SIG-M5 treated with dmso at 0.1 percent for 504 hours (cell line): ENCODE measurements at regions not wholly inside any gene's neighbourhood (a gene's known extent, or its start where the extent isn't known, plus 50 kb on each side); places are given as distances from the start of the nearest gene placed in this dataset.

Source experiments
- DNase-seq: peaks from one replicate; lab custom pipeline; 2025; ENCODE audit not compliant: unreplicated experiment; lab: John Stamatoyannopoulos, UW

GRCh38 chr6:108778421-108779186 is 69.6 kb upstream of the ARMC2 start:
- DNase-seq = no peak

GRCh38 chr6:108779536-108780275 is 68.5 kb upstream of the ARMC2 start:
- DNase-seq = no peak

GRCh38 chr6:108780784-108781183 is 67.4 kb upstream of the ARMC2 start:
- DNase-seq = no peak

GRCh38 chr6:108781419-108782100 is 66.7 kb upstream of the ARMC2 start:
- DNase-seq = no peak

- peak; percentile 65 for DNase-seq
Observed at GRCh38 chr6:108782179-108783041, 65.8 kb upstream of the ARMC2 start.

GRCh38 chr6:108785653-108786052 is 62.6 kb upstream of the ARMC2 start:
- no peak for DNase-seq

GRCh38 chr6:108788416-108788815 is 59.8 kb upstream of the ARMC2 start:
- no peak for DNase-seq

GRCh38 chr6:108789475-108789874 is 58.7 kb upstream of the ARMC2 start:
- DNase-seq = no peak

DNA sequence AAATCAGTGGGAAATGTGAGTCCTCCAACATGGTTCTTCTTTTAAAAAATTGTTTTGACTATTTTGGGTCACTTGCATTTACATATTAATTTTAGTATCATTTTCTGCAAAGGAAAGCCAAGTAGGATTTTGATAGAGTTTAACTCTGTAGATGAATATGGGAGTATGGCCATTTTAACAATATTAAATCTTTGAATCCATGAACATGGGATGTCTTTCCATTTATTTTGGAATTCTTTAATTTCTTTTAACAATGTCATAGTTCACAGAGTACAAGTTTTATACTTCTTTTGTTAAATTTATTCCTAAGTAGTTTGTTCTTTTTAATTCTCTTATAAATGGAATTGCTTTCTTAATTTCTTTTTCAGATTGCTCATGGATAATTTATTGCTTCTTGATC is 56.5 kb upstream of the ARMC2 start:
- no peak for DNase-seq

DNA sequence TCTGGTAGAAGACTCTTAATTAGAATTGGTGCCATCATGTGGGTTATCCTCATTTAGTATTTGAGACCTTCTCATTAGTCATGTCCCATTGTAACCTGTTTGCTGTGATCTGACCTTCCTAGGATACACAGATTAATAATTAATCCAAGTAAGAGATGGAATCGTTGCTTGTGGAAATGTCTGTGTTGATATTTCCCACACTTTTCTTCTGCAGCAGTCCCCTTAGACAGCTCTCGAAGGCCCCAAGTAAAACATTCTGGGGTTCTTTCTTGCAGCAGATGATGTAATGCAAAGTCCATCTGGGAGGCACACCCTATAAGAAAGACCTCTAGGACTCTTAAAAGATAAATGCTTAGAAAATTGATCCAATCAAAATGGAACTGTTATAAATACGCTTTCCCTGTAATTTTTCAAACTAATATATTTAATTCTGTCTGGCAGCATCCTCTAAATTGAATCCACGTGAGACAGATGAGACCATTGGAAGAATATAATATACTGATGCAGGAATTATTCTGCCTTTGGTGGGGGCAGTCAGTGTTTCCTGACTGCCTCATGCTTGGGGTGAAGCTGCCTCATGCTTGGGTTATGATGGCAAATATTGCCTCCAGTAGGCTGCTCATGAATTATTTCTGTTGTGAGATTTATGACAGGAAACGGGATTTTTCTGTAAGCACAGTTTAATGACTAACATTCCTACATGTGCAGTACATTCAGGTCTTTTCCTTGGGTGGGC is 54.5 kb upstream of the ARMC2 start:
- no peak for DNase-seq

DNA sequence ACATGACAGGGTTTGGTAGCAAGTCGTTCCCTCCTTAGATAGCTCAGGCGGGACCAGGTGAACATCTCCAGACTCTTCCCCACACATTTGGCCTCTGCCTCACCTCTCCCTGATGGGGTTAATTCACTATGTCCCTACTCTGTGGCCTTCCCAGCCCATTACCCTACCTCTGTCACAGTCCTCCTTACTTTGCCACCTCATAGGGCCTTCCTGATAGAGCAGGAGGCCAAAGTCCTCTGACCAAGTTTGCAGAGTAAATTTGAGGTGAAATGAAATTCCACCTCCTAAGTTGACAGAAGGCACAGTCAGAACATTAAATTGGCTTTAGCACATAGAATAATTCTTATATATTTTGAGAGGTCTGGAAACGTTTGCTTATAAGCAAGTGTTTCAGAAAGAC is 53.1 kb upstream of the ARMC2 start:
- no peak for DNase-seq

DNA sequence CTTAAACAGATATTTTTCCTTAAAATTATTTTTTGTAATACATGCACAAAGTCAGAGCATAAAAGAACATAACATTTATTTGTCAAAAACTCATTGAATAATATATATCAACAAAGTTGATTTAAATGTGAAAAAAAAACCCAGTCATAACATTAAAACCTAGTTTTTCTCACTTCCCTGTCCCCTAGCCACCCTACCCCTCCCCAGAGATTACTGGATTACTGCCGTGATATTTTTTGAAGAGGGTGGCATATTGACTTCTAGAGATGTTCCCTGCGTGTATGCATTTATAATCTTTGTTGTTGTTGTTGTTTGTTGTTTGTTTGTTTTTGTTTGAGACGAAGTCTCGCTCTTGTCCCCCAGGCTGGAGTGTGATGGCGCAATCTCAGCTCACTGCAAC is 52.4 kb upstream of the ARMC2 start:
- no peak for DNase-seq

- no peak for DNase-seq
Observed at GRCh38 chr6:108796875-108797274, 51.3 kb upstream of the ARMC2 start.

GRCh38 chr6:108797951-108798669 is 50.1 kb upstream of the ARMC2 start:
- no peak for DNase-seq
